ENCODE measurements at regions not wholly inside any gene's neighbourhood (a gene's known extent, or its start where the extent isn't known, plus 50 kb on each side); places are given as distances from the start of the nearest gene placed in this dataset.
"Not testable (repeated sequence)": the region's sequence is repeated elsewhere in the genome, so short reads cannot be mapped to it uniquely, and the experiment has no call there.

- Histone ChIP-seq H3K4me1 (no peaks in the 10 kb centered on the region), H3K27me3 (no peaks in the 10 kb centered on the region), H3K4me3 (replicated peaks in 1 of 3) (no peak overlapping the region), H3K27ac (no peak overlapping the region), H3K36me3 (no peaks in the 10 kb centered on the region), H3K9me3 (no peaks in the 10 kb centered on the region)
- intact Hi-C loops (cut with DNase I), result no loop called here
- TF ChIP-seq CTCF (IDR thresholded peaks at IDR 0.05), result no peak
- no peak for TF ChIP-seq POLR2A (IDR thresholded peaks at IDR 0.05)
- peak; percentile 22 to 26 for DNase-seq
- 31 to 45% methylated on average over 6 of the region's 6 CpGs for WGBS, 2 donors
Observed at GRCh38 chr4:77510367-77510766, 95.3 kb upstream of the CXCL13 start.

GRCh38 chr4:77525538-77525937, 80.1 kb upstream of the CXCL13 start:
- WGBS, 2 donors, result 87 to 93% methylated on average over 1 of the region's 1 CpG
- H3K9me3 ChIP-seq, result no peaks in the 10 kb centered on the region
- H3K27ac ChIP-seq, result no peak overlapping the region
- DNase-seq, result no peak
- H3K27me3 ChIP-seq, result no peaks in the 10 kb centered on the region
- H3K4me1 ChIP-seq, result no peaks in the 10 kb centered on the region
- no peaks in the 10 kb centered on the region for H3K36me3 ChIP-seq
- TF ChIP-seq POLR2A (IDR thresholded peaks at IDR 0.05) (no peak), CTCF (IDR thresholded peaks at IDR 0.05) (no peak)
- intact Hi-C loops (cut with DNase I), result no loop called here
- no peak overlapping the region for H3K4me3 ChIP-seq (replicated peaks in 1 of 3)

GRCh38 chr4:77527900-77528299, 77.7 kb upstream of the CXCL13 start:
- H3K27me3 ChIP-seq; H3K36me3 ChIP-seq; H3K4me1 ChIP-seq; H3K4me3 ChIP-seq (replicated peaks in 1 of 3); H3K9me3 ChIP-seq; DNase-seq; H3K27ac ChIP-seq; intact Hi-C loops (cut with DNase I): not testable (repeated sequence)
- WGBS, 2 donors, result 98% methylated on average over 3 of the region's 3 CpGs

GRCh38 chr4:77538144-77538543, 67.5 kb upstream of the CXCL13 start:
- intact Hi-C loops (cut with DNase I), result no loop called here
- no peak for DNase-seq
- no peak overlapping the region for H3K27ac ChIP-seq
- peaks cover 3 to 12% of the 10 kb centered on the region in 2 donors for H3K4me1 ChIP-seq
- no peaks in the 10 kb centered on the region for H3K36me3 ChIP-seq
- no peak overlapping the region for H3K4me3 ChIP-seq (replicated peaks in 1 of 3)
- H3K9me3 ChIP-seq, result no peaks in the 10 kb centered on the region
- H3K27me3 ChIP-seq, result no peaks in the 10 kb centered on the region
- TF ChIP-seq CTCF (IDR thresholded peaks at IDR 0.05) (no peak), POLR2A (IDR thresholded peaks at IDR 0.05) (no peak)

- peaks cover 3 to 12% of the 10 kb centered on the region in 2 donors for H3K4me1 ChIP-seq
- no peak for TF ChIP-seq CTCF (IDR thresholded peaks at IDR 0.05)
- no peak for TF ChIP-seq POLR2A (IDR thresholded peaks at IDR 0.05)
- intact Hi-C loops (cut with DNase I), result no loop called here
Observed at GRCh38 chr4:77538574-77539157, 67.0 kb upstream of the CXCL13 start.

More at GRCh38 chr4:77538574-77539157, 67.0 kb upstream of the CXCL13 start:
- WGBS, 2 donors, result 30 to 36% methylated on average over 3 to 4 of the region's 4 CpGs
- Histone ChIP-seq H3K36me3 (no peaks in the 10 kb centered on the region), H3K4me3 (replicated peaks in 1 of 3) (no peak overlapping the region), H3K27ac (no peak overlapping the region), H3K27me3 (no peaks in the 10 kb centered on the region), H3K9me3 (no peaks in the 10 kb centered on the region)
- DNase-seq, result peak; percentile 50 to 64

Data from thyroid gland (tissue), 4 donors.